GM19238 (cell line): ENCODE measurements at regions not wholly inside any gene's neighbourhood (a gene's known extent, or its start where the extent isn't known, plus 50 kb on each side); places are given as distances from the start of the nearest gene placed in this dataset.

Source experiments
- DNase-seq: peaks from one replicate; pipeline ENCODE4 v3.0.0; 2011; ENCODE audit warnings: low spot score; ENCODE audit not compliant: insufficient read length

DNA sequence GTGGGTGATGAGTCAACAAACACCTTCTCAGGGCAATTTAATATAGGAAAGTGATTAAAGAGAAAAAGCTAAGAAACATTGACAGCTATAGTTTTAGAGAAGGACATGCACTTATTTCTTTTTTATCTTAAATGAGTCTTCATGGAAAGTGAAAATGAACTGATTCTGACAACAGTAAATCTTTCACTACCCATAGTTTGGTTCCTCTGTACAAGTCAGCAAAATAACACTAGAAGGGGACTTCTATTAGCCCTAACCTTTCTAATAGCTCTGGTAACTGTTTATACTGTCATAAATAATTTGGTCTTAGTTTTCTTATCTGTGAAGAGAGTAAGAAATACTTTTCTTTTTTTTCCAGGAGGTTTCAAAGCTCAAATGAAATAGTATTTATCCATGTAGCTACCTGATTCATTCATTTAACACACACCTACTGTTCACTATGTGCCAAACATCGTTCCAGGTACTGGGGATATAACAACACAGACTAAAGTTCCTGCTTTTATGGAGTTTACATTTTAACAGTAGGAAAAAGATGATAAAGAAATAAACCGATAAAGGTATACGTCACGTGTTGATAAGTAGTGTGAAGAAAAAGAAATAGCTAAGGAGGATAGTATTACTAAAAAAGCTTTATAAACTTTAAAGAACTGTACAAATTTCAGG lies 148.2 kb downstream of the PCSK1 start:
- no peak for DNase-seq

- no peak for DNase-seq
Measured at GRCh38 chr5:96283589-96283988, 149.5 kb downstream of the PCSK1 start.

DNA sequence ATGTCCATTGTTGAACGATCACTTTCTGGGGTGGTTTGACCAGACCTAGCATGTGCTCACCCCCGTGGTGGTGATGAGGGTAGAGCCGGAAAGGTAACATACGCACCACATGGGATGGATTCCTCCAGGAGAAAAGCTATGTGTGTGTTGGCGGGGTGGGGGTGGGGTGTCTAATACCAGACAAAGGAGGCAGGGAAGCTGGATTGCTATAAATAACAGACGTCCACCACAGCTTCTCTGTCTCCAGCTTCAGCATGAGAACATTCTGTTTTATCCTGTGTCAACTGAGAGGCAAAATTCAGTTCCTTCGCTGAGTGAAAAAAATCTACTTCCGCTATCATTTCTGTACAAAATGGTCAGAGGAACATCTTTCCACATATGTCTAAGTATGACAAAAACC lies 151.0 kb downstream of the PCSK1 start:
- no peak for DNase-seq

DNA sequence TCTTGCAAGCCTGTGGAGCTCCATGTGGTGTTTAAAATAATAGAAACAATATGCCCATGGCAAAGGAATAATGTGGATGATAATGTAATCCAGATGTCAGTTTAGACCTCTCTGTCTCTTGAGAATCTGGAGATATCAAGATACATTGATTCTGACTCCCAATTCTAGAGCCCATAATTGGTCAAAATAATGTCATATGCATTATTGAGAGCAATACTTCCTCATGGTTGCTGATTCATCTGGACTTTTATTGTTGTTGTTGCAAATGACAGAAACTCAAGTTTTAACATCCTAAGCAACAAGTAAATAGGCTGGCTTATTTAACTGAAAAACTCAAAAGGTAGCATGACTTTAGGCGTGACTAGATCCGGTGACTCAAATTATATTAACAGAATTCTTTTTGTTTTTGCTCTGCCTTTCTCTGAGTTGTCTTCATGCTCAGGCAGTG lies 152.1 kb downstream of the PCSK1 start:
- DNase-seq, result no peak

GRCh38 chr5:96279801-96280542 lies 153.1 kb downstream of the PCSK1 start:
- peak; percentile 10 for DNase-seq

GRCh38 chr5:96278981-96279380 lies 154.1 kb downstream of the PCSK1 start:
- DNase-seq, result no peak

- no peak for DNase-seq
Measured at GRCh38 chr5:96275051-96275450, 158.0 kb downstream of the PCSK1 start.

GRCh38 chr5:96265487-96265886 lies 167.6 kb downstream of the PCSK1 start:
- DNase-seq, result no peak

GRCh38 chr5:96264047-96264446 lies 169.0 kb downstream of the PCSK1 start:
- DNase-seq, result no peak

DNA sequence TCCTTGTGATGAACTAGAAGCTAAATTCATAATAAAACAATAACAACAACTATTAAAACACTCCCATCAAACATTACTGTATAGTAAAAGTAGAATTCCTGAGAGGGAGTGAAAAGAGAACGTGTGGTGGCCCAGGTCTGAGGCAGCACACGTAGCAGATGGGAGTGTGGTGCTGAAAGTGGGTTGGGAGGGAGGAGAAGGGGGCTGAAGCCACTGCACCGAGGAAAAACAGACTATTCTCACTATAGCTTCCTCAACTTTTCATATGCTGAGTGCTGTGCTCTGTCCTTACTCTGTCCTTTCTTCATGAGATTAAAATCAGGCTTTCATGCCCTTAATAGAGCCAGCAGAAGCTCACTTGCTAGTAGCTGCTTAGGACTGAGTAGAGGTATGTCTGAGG lies 170.9 kb downstream of the PCSK1 start:
- DNase-seq, result no peak

GRCh38 chr5:96260009-96260408 lies 173.0 kb downstream of the PCSK1 start:
- no peak for DNase-seq

GRCh38 chr5:96259151-96259772 lies 173.8 kb downstream of the PCSK1 start:
- DNase-seq, result no peak

DNA sequence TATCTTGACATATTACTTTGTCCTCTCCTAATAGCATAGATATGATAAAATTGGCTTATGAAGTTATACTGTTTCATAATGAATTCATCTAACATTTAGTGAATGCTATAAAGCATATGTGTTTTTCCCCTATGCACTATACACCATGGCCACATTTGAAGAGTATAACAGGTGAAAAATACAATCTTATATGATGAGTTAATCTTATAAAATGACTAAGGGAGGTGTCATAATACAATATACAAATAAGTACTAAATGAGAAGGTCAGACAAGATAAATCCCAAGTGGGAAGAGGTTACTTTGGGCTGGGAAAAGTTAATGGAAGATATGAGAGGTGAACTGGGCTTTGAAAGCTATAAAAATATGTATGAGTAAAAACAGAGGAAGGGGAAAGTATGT lies 174.4 kb downstream of the PCSK1 start:
- DNase-seq, result no peak

GRCh38 chr5:96257904-96258303 lies 175.1 kb downstream of the PCSK1 start:
- no peak for DNase-seq

DNA sequence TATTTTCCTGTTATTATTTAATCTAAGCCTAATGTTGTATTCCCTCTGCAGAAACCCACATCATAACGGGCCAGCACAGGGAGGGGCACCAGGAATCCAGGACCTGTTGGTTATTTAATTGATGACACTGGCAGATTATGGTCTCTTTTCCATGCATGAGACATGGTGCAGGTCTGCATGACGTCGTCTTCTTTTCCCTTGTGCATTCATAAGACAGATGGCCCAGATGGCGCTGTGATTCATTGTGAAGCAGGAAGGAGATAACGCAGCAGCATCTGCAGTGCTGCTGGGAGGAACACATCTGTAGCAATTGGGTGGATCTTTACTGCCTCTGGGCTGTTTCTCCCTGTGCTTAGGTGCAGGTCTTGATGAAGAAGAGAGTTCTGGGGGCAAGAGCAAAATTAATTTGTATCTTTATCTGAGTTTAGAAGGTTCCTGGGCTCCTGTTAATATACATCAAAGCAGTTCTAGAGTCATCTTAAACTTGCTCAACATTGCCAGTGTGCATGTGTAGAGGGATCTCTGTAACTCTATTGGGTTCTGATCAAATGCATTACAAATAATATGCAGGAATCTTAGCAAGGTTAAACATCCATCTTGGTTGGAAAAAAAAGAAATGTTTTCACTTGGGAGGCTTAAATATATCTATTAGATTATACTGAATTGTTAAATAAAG lies 176.1 kb downstream of the PCSK1 start:
- no peak for DNase-seq

GRCh38 chr5:96254980-96255691 lies 177.9 kb downstream of the PCSK1 start:
- DNase-seq, result no peak

GRCh38 chr5:96253140-96253539 lies 179.9 kb downstream of the PCSK1 start:
- DNase-seq, result no peak

DNA sequence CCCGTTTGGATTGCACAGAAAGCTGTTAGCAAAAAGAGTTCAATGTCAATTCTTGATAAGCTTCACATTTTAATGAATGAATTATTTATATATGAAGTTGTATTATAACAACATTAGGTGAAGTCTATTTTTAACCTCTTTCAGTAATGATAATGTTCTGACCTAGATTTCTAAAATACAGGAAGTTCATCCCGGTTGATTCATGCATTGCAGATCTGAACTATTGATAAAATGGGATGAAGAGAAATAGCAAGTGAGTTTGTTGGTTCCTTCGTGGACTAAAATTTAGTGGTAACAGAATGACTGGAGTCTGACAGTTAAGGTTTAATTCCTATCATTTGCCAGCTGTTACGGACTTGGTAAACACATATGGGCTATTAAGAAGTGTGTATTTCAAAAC lies 180.5 kb downstream of the PCSK1 start:
- DNase-seq, result no peak

DNA sequence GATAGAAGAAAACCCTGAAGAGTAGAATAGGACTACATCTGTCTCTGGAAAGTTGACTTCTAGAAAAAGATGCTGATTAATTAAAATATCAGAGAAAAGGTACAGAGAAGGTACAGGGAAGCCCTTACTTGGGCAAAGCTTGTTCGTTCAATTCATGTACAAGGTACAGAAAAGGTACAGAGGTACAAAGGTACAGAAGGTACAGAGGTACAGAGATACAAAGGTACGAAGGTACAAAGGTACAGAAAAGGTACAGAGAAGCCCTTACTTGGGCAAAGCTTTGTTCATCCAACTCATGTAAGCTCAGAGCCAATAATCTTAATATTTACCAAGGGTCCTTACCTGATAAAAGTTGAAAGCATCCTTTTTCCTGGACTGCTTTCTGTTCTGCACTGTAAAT lies 182.3 kb downstream of the PCSK1 start:
- DNase-seq, result no peak

- DNase-seq, result no peak
Measured at GRCh38 chr5:96248131-96248530, 184.9 kb downstream of the PCSK1 start.

DNA sequence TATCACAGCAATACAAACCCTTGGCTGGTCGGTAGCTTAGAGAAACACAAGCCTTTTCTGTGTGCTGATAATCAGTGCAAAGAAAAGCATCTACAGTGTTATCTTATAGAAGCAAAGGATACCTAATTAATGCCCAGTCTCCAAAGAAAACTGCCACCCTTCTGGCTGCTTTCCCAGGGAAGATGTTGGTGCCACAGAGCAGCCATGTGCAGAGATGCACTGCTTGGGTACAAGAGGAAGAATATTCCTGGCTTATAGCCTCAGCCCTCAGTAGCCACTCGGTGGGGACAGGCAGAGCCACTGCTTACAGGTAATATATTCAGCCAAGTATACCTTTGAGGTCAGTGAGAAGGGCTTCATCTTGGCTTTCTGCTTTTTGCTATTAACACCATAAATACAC lies 185.3 kb downstream of the PCSK1 start:
- DNase-seq, result no peak
